ENCODE measurements at regions not wholly inside any gene's neighbourhood (a gene's known extent, or its start where the extent isn't known, plus 50 kb on each side); places are given as distances from the start of the nearest gene placed in this dataset.

DNA sequence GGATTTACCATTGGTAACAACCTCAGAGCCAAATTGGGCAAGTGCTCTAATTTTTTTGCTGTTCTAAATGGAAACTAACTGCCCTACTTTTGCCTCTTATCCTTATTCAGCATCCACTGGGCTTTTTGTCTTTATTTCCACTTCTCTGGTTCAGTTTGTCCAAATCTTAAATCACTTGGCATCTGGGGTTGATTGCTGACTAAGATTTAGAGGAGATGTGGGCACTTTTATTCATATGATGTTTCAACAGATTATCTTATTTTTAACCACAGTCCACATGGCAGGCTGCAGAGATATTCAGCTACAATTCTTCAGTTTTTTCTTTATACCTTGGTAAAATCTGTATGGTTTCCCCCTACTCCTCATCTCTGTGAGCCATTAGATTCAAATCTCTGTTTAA is 1161.4 kb upstream of the PCDH7 start:
- no peak overlapping the region for H3K4me3 ChIP-seq (replicated peaks in 1 of 3; ENCODE audit: low read depth in 2 of 3, low read length in 3 of 3)
- H3K4me2 ChIP-seq (replicated peaks; ENCODE audit: extremely low read depth, low read length, poor library complexity, severe bottlenecking): no peak overlapping the region
- no peak overlapping the region for H2AFZ ChIP-seq (ENCODE audit: insufficient read depth, low read depth, low read length, poor library complexity, severe bottlenecking)
- H3K36me3 Mint-ChIP-seq: no peaks in the 10 kb centered on the region
- intact Hi-C loops (cut with micrococcal nuclease): no loop called here
- DNase-seq: no peak
- no peaks in the 10 kb centered on the region for H3K27me3 ChIP-seq (ENCODE audit: control insufficient read depth in 2 of 2, insufficient read depth in 2 of 2, low read length in 2 of 2)
- no peak overlapping the region for H3K9ac ChIP-seq (ENCODE audit: insufficient read depth, low read length, poor library complexity, severe bottlenecking)
- no peaks in the 10 kb centered on the region for H3K4me1 Mint-ChIP-seq
- no peaks in the 10 kb centered on the region for H4K20me1 ChIP-seq (ENCODE audit: insufficient read depth, low read length)
- H3K27ac Mint-ChIP-seq: no peak overlapping the region
- H3K79me2 ChIP-seq (ENCODE audit: insufficient read depth, low read length): no peaks in the 10 kb centered on the region
- peaks cover 0 to 11% (median 3%) of the 10 kb centered on the region in 7 donors for H3K9me3 Mint-ChIP-seq
- no peak overlapping the region for H3K4me3 Mint-ChIP-seq
- H3K27me3 Mint-ChIP-seq (ENCODE audit: low read depth in 3 of 3): no peaks in the 10 kb centered on the region
- H3K36me3 ChIP-seq (replicated peaks in 1 of 2; ENCODE audit: control insufficient read depth in 1 of 2, insufficient read depth in 2 of 2, low read length in 2 of 2): no peaks in the 10 kb centered on the region
- H3K27ac ChIP-seq (ENCODE audit: low read depth in 1 of 2, low read length in 2 of 2): no peak overlapping the region
- no peaks in the 10 kb centered on the region for H3K4me1 ChIP-seq (ENCODE audit: control insufficient read depth in 1 of 2, insufficient read depth in 2 of 2, low read length in 2 of 2)
- H3K9me3 ChIP-seq (replicated peaks in 1 of 2; ENCODE audit: control insufficient read depth in 1 of 2, insufficient read depth in 1 of 2, low read length in 2 of 2): no peaks in the 10 kb centered on the region
- TF ChIP-seq, protein P1, sequence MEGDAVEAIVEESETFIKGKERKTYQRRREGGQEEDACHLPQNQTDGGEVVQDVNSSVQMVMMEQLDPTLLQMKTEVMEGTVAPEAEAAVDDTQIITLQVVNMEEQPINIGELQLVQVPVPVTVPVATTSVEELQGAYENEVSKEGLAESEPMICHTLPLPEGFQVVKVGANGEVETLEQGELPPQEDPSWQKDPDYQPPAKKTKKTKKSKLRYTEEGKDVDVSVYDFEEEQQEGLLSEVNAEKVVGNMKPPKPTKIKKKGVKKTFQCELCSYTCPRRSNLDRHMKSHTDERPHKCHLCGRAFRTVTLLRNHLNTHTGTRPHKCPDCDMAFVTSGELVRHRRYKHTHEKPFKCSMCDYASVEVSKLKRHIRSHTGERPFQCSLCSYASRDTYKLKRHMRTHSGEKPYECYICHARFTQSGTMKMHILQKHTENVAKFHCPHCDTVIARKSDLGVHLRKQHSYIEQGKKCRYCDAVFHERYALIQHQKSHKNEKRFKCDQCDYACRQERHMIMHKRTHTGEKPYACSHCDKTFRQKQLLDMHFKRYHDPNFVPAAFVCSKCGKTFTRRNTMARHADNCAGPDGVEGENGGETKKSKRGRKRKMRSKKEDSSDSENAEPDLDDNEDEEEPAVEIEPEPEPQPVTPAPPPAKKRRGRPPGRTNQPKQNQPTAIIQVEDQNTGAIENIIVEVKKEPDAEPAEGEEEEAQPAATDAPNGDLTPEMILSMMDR (IDR thresholded peaks at IDR 0.05): no peak

DNA sequence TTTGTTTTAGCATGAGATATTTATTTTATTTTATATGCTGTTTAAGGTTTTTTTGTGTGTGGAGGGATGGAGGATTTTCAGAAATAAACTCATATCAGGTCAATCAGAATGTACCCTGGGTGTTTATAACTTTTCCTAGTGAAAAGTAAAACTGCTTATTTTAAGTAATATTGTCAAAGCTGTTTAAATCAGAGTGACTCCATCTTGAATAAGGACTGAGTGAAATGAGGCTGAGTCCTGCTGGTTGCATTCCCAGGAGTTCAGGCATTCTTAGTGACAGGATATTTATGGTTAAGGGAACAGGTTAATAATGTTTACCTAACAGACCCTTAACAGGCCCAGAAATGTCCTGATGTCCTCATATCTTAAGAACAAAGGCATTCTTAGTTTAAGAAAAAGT is 1160.9 kb upstream of the PCDH7 start:
- no peak for DNase-seq
- Histone ChIP-seq H4K20me1 (ENCODE audit: insufficient read depth, low read length) (no peaks in the 10 kb centered on the region), H3K27ac (ENCODE audit: low read depth in 1 of 2, low read length in 2 of 2) (no peak overlapping the region), H3K4me2 (replicated peaks; ENCODE audit: extremely low read depth, low read length, poor library complexity, severe bottlenecking) (no peak overlapping the region), H3K4me1 (ENCODE audit: control insufficient read depth in 1 of 2, insufficient read depth in 2 of 2, low read length in 2 of 2) (no peaks in the 10 kb centered on the region), H3K36me3 (replicated peaks in 1 of 2; ENCODE audit: control insufficient read depth in 1 of 2, insufficient read depth in 2 of 2, low read length in 2 of 2) (no peaks in the 10 kb centered on the region), H2AFZ (ENCODE audit: insufficient read depth, low read depth, low read length, poor library complexity, severe bottlenecking) (no peak overlapping the region), H3K27me3 (ENCODE audit: control insufficient read depth in 2 of 2, insufficient read depth in 2 of 2, low read length in 2 of 2) (no peaks in the 10 kb centered on the region), H3K4me3 (replicated peaks in 1 of 3; ENCODE audit: low read depth in 2 of 3, low read length in 3 of 3) (no peak overlapping the region), H3K9ac (ENCODE audit: insufficient read depth, low read length, poor library complexity, severe bottlenecking) (no peak overlapping the region), H3K79me2 (ENCODE audit: insufficient read depth, low read length) (no peaks in the 10 kb centered on the region), H3K9me3 (replicated peaks in 1 of 2; ENCODE audit: control insufficient read depth in 1 of 2, insufficient read depth in 1 of 2, low read length in 2 of 2) (no peaks in the 10 kb centered on the region)
- intact Hi-C loops (cut with micrococcal nuclease): no loop called here
- Mint-ChIP-seq H3K27me3 (ENCODE audit: low read depth in 3 of 3) (no peaks in the 10 kb centered on the region), H3K4me1 (no peaks in the 10 kb centered on the region), H3K9me3 (peaks cover 0 to 11% (median 3%) of the 10 kb centered on the region in 7 donors), H3K27ac (no peak overlapping the region), H3K36me3 (no peaks in the 10 kb centered on the region), H3K4me3 (no peak overlapping the region)
- TF ChIP-seq, protein P1 (IDR thresholded peaks at IDR 0.05): no peak

Data from CD14-positive monocyte (primary cell).